H1 (cell line): ENCODE measurements at regions not wholly inside any gene's neighbourhood (a gene's known extent, or its start where the extent isn't known, plus 50 kb on each side); places are given as distances from the start of the nearest gene placed in this dataset.

Experiments used
- CTCF ChIA-PET: fragments of 300-600 bp; sonication (Branson Sonifier 250); formaldehyde crosslinking; loops from one replicate; lab custom pipeline; 2021; ENCODE audit not compliant: partially characterized antibody; lab: Charles Lee
- POLR2A ChIA-PET: fragments of 300-600 bp; sonication (Branson Sonifier 250); formaldehyde crosslinking; loops from one replicate; lab custom pipeline; 2021; ENCODE audit warnings: inconsistent platforms; ENCODE audit not compliant: partially characterized antibody; lab: Charles Lee
- DNase-seq, 2 experiments: peaks; one replicate each; pipeline versions ENCODE4 v3.0.0 to v3.0.0-alpha.2; 2010 to 2022; ENCODE audit warnings: low spot score in 2 of 2, low read depth in 1 of 2, mixed read lengths in 1 of 2
- FAIRE-seq: peaks from 2 replicates; lab custom pipeline; 2011; peaks lifted over from hg19 to GRCh38; lab: Jason Lieb, UNC
- H2AFZ ChIP-seq: 2 replicates; pipeline ENCODE4 v1.8.1; 2012; ENCODE audit warnings: low read length, inconsistent platforms
- H2AK5ac ChIP-seq: 2 replicates; pipeline ENCODE4 v1.6.1; 2013; ENCODE audit warnings: low read depth, low read length
- H2BK120ac ChIP-seq: replicated peaks from 2 replicates; pipeline ENCODE3; 2013; ENCODE audit warnings: low read depth, low read length, inconsistent platforms
- H2BK12ac ChIP-seq: 2 replicates; pipeline ENCODE4 v1.6.1; 2013; ENCODE audit warnings: low read depth, low read length
- H2BK15ac ChIP-seq: 2 replicates; pipeline ENCODE4 v1.6.1; 2013; ENCODE audit warnings: low read length
- H2BK20ac ChIP-seq: 2 replicates; pipeline ENCODE4 v1.6.1; 2013; ENCODE audit warnings: low read length
- H2BK5ac ChIP-seq: 2 replicates; pipeline ENCODE4 v1.6.1; 2013; ENCODE audit warnings: low read depth, low read length
- H3K14ac ChIP-seq: 2 replicates; pipeline ENCODE4 v1.6.1; 2013; ENCODE audit warnings: inconsistent platforms; ENCODE audit not compliant: insufficient read length
- H3K18ac ChIP-seq: 2 replicates; pipeline ENCODE4 v1.6.1; 2013; ENCODE audit warnings: low read length; ENCODE audit errors: extremely low read depth
- H3K23ac ChIP-seq: 2 replicates; pipeline ENCODE4 v1.6.1; 2013; ENCODE audit warnings: inconsistent platforms; ENCODE audit not compliant: insufficient read length
- H3K23me2 ChIP-seq: 2 replicates; pipeline ENCODE4 v1.6.1; 2013; ENCODE audit warnings: low read depth, low read length
- H3K27ac ChIP-seq: 2 replicates; pipeline ENCODE4 v1.6.1; 2011; ENCODE audit warnings: low read depth, low read length, inconsistent platforms
- H3K27me3 ChIP-seq, 4 experiments: replicated peaks in 1 of 4; 1 replicate in 1 of 4; 2 replicates in 3 of 4; pipeline versions ENCODE4 v1.6.1 to v1.8.1; 2011 to 2013; ENCODE audit warnings: low read length in 3 of 4, mild to moderate bottlenecking in 3 of 4, inconsistent platforms in 2 of 4, mixed read lengths in 2 of 4, moderate library complexity in 1 of 4; ENCODE audit not compliant: control insufficient read depth in 3 of 4, insufficient read depth in 3 of 4; ENCODE audit errors: extremely low read depth in 1 of 4
- H3K36me3 ChIP-seq, 4 experiments: 2 replicates each; pipeline versions ENCODE4 v1.6.1 to v1.8.1; 2011 to 2013; ENCODE audit warnings: mild to moderate bottlenecking in 4 of 4, low read length in 3 of 4, moderate library complexity in 2 of 4, control low read depth in 1 of 4, inconsistent platforms in 1 of 4; ENCODE audit not compliant: insufficient read depth in 4 of 4, control insufficient read depth in 2 of 4
- H3K4ac ChIP-seq: replicated peaks from 2 replicates; pipeline ENCODE3; 2013; ENCODE audit warnings: low read length, low read depth, mixed read lengths, inconsistent platforms; ENCODE audit not compliant: insufficient read length
- H3K4me1 ChIP-seq, 4 experiments: replicated peaks in 1 of 4; 1 replicate in 1 of 4; 2 replicates in 3 of 4; pipeline versions ENCODE4 v1.6.1 to v1.8.1; 2011 to 2013; ENCODE audit warnings: low read length in 3 of 4, inconsistent platforms in 2 of 4, mixed read lengths in 1 of 4; ENCODE audit not compliant: insufficient read depth in 4 of 4, control insufficient read depth in 3 of 4
- H3K4me2 ChIP-seq, 2 experiments: 2 replicates each; pipeline versions ENCODE4 v1.6.1 to v1.8.1; 2011 to 2013; ENCODE audit warnings: low read depth in 2 of 2, low read length in 2 of 2, control low read depth in 1 of 2, inconsistent platforms in 1 of 2, mild to moderate bottlenecking in 1 of 2; ENCODE audit not compliant: insufficient read depth in 1 of 2
- H3K4me3 ChIP-seq, 4 experiments: fragments of 200-600, 300-600 bp in 1 of 4; sonication (generic), shearing (Covaris generic), sonication (Bioruptor Twin) in 1 of 4; 2 replicates each; pipeline versions ENCODE4 v1.5.1 to v1.8.1; 2011 to 2016; ENCODE audit warnings: low read length in 4 of 4, low read depth in 3 of 4, control low read depth in 2 of 4, inconsistent platforms in 2 of 4, mild to moderate bottlenecking in 2 of 4, mixed read lengths in 1 of 4, moderate library complexity in 1 of 4; ENCODE audit not compliant: insufficient read depth in 2 of 4; ENCODE audit errors: extremely low read depth in 1 of 4
- H3K56ac ChIP-seq: replicated peaks from 2 replicates; pipeline ENCODE3; 2013; ENCODE audit warnings: low read depth, mild to moderate bottlenecking, mixed read lengths, low read length, inconsistent platforms; ENCODE audit not compliant: insufficient read length
- H3K79me1 ChIP-seq: 2 replicates; pipeline ENCODE4 v1.6.1; 2013; ENCODE audit warnings: low read depth, low read length, control low read depth
- H3K79me2 ChIP-seq, 2 experiments: 2 replicates each; pipeline versions ENCODE4 v1.6.1 to v1.8.1; 2012 to 2013; ENCODE audit warnings: low read length in 2 of 2, mild to moderate bottlenecking in 2 of 2, inconsistent platforms in 1 of 2; ENCODE audit not compliant: insufficient read depth in 2 of 2, control insufficient read depth in 1 of 2
- H3K9ac ChIP-seq, 4 experiments: replicated peaks in 1 of 4; 1 replicate in 1 of 4; 2 replicates in 3 of 4; pipeline versions ENCODE4 v1.6.1 to v1.8.1; 2011 to 2013; ENCODE audit warnings: low read depth in 3 of 4, low read length in 3 of 4, control low read depth in 2 of 4, mild to moderate bottlenecking in 2 of 4, moderate library complexity in 2 of 4, inconsistent platforms in 1 of 4; ENCODE audit errors: extremely low read depth in 1 of 4
- H3K9me3 ChIP-seq, 2 experiments: 2 replicates each; pipeline versions ENCODE4 v1.6.1 to v1.8.1; 2012 to 2013; ENCODE audit warnings: mild to moderate bottlenecking in 2 of 2, moderate library complexity in 2 of 2, control low read depth in 1 of 2, inconsistent platforms in 1 of 2, low read depth in 1 of 2, low read length in 1 of 2, mixed read lengths in 1 of 2; ENCODE audit not compliant: insufficient read depth in 2 of 2
- H4K20me1 ChIP-seq, 2 experiments: replicated peaks in 1 of 2; 2 replicates each; pipeline versions ENCODE3 to v1.8.1; 2011 to 2013; ENCODE audit warnings: inconsistent platforms in 2 of 2, low read length in 2 of 2, mild to moderate bottlenecking in 1 of 2; ENCODE audit not compliant: insufficient read depth in 2 of 2, control insufficient read depth in 1 of 2
- H4K5ac ChIP-seq: 2 replicates; pipeline ENCODE4 v1.6.1; 2013; ENCODE audit warnings: low read length, low read depth, mixed read lengths, inconsistent platforms; ENCODE audit not compliant: insufficient read length
- H4K8ac ChIP-seq: 2 replicates; pipeline ENCODE4 v1.8.0; 2013; ENCODE audit warnings: mild to moderate bottlenecking, moderate library complexity, low read length, inconsistent platforms; ENCODE audit not compliant: insufficient read depth; ENCODE audit errors: extremely low read depth
- H4K91ac ChIP-seq: replicated peaks from 2 replicates; pipeline ENCODE3; 2013; ENCODE audit warnings: low read length, mixed read lengths, inconsistent platforms; ENCODE audit not compliant: insufficient read length
- GABPA ChIP-seq: IDR thresholded peaks from 2 replicates; pipeline ENCODE4 v1.6.1; 2011; ENCODE audit warnings: mild to moderate bottlenecking, low read length, moderate library complexity, borderline replicate concordance; ENCODE audit not compliant: insufficient read depth
- SP2 ChIP-seq: IDR thresholded peaks from 2 replicates; pipeline ENCODE4 v1.6.1; 2012; ENCODE audit warnings: mild to moderate bottlenecking, low read length, inconsistent platforms
- WGBS, 2 experiments: shearing (Covaris generic) in 1 of 2; methylation state at CpG; one replicate each; pipeline versions ENCODE4 v1.1.6 to v1.1.7; 2013 to 2015; ENCODE audit warnings: low lambda C conversion rate in 2 of 2, mixed read lengths in 2 of 2, inconsistent platforms in 1 of 2, low coverage in 1 of 2, missing lambda C conversion rate in 1 of 2; ENCODE audit not compliant: insufficient replicate concordance in 2 of 2, insufficient coverage in 1 of 2, insufficient read length in 1 of 2; ENCODE audit errors: extremely low coverage in 1 of 2, missing lambda C conversion rate in 1 of 2; 5-methylcytosine and 5-hydroxymethylcytosine counted together

- ChIA-PET POLR2A (no interaction called here), CTCF (interaction anchor here (1.0 to 1.2 kb wide), 2 partner anchors 19 to 137 kb away, joined by 3 read pairs; no protein-coding TSS in a partner anchor)
- Histone ChIP-seq H3K4me2 (no peak overlapping the region), H3K9me3 (no peaks in the 10 kb centered on the region), H2BK20ac (no peak overlapping the region), H3K18ac (no peak overlapping the region), H4K5ac (no peak overlapping the region), H2AK5ac (no peak overlapping the region), H2BK15ac (no peak overlapping the region), H4K20me1 (no peaks in the 10 kb centered on the region), H3K79me2 (no peaks in the 10 kb centered on the region), H2BK5ac (no peak overlapping the region), H3K9ac (no peak overlapping the region), H2BK12ac (no peak overlapping the region), H3K4me3 (no peak overlapping the region), H3K4ac (no peak overlapping the region), H3K23ac (no peak overlapping the region), H4K91ac (no peak overlapping the region), H2BK120ac (no peak overlapping the region), H3K27me3 (no peaks in the 10 kb centered on the region), H3K27ac (no peak overlapping the region), H3K23me2 (no peaks in the 10 kb centered on the region), H3K36me3 (no peaks in the 10 kb centered on the region), H2AFZ (no peak overlapping the region), H3K14ac (no peak overlapping the region), H3K56ac (no peak overlapping the region), H3K79me1 (no peaks in the 10 kb centered on the region), H3K4me1 (no peaks in the 10 kb centered on the region), H4K8ac (no peak overlapping the region)
- FAIRE-seq (no peak), DNase-seq (no peak)
- 89% methylated on average over 2 of the region's 2 CpGs; no CpG with 5 or more reads in 1 of the 2 experiments for WGBS, 2 experiments
- TF ChIP-seq GABPA = no peak
- TF ChIP-seq SP2 = no peak
These were observed 747.3 kb downstream of the ADCYAP1 start for GRCh38 chr18:1652018-1652417.
